Gastroesophageal sphincter (tissue), 3 donors: ENCODE measurements at regions not wholly inside any gene's neighbourhood (a gene's known extent, or its start where the extent isn't known, plus 50 kb on each side); places are given as distances from the start of the nearest gene placed in this dataset.

Source experiments
- POLR2A ChIP-seq, 2 donors: fragments of 450-650 bp; IDR thresholded peaks; one replicate each; pipeline ENCODE4 v1.6.1; 2017; ENCODE audit warnings: antibody characterized with exemption in 2 of 2, mild to moderate bottlenecking in 2 of 2, moderate library complexity in 1 of 2
- POLR2AphosphoS5 ChIP-seq: sonication (generic); formaldehyde crosslinking; IDR thresholded peaks from one replicate; pipeline ENCODE4 v1.6.1; 2017; ENCODE audit warnings: antibody characterized with exemption
- TF ChIP-seq, protein P1 (sequence below), 4 experiments: fragments of 200-600 bp in 2 of 4; fragments of 450-650 bp in 2 of 4; sonication (generic) in 1 of 4; IDR thresholded peaks; one replicate each; pipeline ENCODE4 v1.5.1; 2017 to 2019; ENCODE audit warnings: antibody characterized with exemption in 4 of 4, mild to moderate bottlenecking in 2 of 4, moderate library complexity in 2 of 4

DNA sequence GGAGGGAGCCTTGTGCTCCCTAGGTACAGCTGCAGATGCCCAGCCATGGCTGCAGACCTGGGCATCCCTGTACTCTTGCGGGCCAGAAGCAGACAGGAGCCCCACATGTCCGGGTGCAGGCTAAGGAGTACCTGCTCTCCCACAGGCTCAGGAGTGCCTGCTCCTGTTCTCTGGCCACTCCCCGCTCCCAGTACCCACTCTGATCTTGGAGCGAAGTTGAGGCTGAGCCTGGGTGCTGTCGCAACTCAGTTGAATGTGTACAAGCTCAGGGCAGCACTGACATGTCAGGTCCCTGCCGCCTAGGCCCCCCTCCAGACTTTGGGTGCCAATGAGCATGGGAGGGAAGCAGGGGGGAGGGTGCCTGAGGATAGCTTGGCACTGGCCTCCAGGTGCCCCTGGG lies 666.9 kb downstream of the PLPP3 start:
- TF ChIP-seq, protein P1, sequence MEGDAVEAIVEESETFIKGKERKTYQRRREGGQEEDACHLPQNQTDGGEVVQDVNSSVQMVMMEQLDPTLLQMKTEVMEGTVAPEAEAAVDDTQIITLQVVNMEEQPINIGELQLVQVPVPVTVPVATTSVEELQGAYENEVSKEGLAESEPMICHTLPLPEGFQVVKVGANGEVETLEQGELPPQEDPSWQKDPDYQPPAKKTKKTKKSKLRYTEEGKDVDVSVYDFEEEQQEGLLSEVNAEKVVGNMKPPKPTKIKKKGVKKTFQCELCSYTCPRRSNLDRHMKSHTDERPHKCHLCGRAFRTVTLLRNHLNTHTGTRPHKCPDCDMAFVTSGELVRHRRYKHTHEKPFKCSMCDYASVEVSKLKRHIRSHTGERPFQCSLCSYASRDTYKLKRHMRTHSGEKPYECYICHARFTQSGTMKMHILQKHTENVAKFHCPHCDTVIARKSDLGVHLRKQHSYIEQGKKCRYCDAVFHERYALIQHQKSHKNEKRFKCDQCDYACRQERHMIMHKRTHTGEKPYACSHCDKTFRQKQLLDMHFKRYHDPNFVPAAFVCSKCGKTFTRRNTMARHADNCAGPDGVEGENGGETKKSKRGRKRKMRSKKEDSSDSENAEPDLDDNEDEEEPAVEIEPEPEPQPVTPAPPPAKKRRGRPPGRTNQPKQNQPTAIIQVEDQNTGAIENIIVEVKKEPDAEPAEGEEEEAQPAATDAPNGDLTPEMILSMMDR (IDR thresholded peaks at IDR 0.05): no peak
- no peak for TF ChIP-seq POLR2A (IDR thresholded peaks at IDR 0.05)
- TF ChIP-seq POLR2AphosphoS5: no peak
